ENCODE measurements at regions not wholly inside any gene's neighbourhood (a gene's known extent, or its start where the extent isn't known, plus 50 kb on each side); places are given as distances from the start of the nearest gene placed in this dataset.

DNA sequence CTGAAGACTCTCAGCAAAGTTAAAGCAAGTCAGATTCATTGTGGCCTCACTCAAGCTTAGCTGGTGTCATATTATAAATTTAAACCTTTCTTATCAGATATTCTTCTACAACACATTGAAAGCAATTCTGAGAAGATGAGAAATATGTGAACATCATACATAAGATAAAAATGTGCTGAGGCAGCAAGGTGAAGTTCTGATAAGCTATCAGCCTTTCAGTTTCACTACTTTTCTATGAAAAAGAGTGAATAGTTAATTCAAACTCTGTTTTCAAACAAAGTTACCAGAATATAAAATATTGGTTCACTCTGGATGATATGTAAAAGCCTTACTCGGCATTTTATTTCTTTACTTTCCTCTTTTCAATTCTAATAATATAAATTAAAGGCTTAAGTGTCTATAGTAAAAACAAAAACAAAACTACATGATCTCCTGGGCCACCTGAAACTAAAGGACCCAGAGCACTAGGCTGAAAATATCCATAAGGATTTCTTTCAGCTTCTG, 824.4 kb downstream of the MTRR start:
- H3K4me1 Mint-ChIP-seq: no peaks in the 10 kb centered on the region
- no peaks in the 10 kb centered on the region for H3F3A ChIP-seq (ENCODE audit: low read depth)
- H3K27me3 Mint-ChIP-seq (ENCODE audit: insufficient read depth, low read depth): no peaks in the 10 kb centered on the region
- no peak for DNase-seq (ENCODE audit: low spot score)
- no peak for TF ChIP-seq CTCF (IDR thresholded peaks at IDR 0.05)
- no peak for TF ChIP-seq EZH2phosphoT487 (IDR thresholded peaks at IDR 0.05)
- no peak for TF ChIP-seq EZH2 (IDR thresholded peaks at IDR 0.05)
- no peaks in the 10 kb centered on the region for H3K9me3 ChIP-seq (ENCODE audit: low read depth)
- H3K9me3 Mint-ChIP-seq: no peaks in the 10 kb centered on the region
- H3K27ac Mint-ChIP-seq: no peak overlapping the region
- no peaks in the 10 kb centered on the region for H3K4me1 ChIP-seq
- no peak overlapping the region for H3K4me3 ChIP-seq
- H3K9ac ChIP-seq: no peak overlapping the region
- H3K79me2 ChIP-seq (ENCODE audit: low read depth): no peaks in the 10 kb centered on the region
- H3K27me3 ChIP-seq: no peaks in the 10 kb centered on the region
- no peak overlapping the region for H2AFZ ChIP-seq (replicated peaks)
- H4K20me1 ChIP-seq (ENCODE audit: low read depth): no peaks in the 10 kb centered on the region
- H3K36me3 Mint-ChIP-seq: no peaks in the 10 kb centered on the region
- H3K4me3 Mint-ChIP-seq: no peak overlapping the region
- H3K27ac ChIP-seq: no peak overlapping the region
- H3K36me3 ChIP-seq: no peaks in the 10 kb centered on the region
- no peak overlapping the region for H3K4me2 ChIP-seq

GRCh38 chr5:8694545-8694944, 825.6 kb downstream of the MTRR start:
- Histone ChIP-seq H4K20me1 (ENCODE audit: low read depth) (no peaks in the 10 kb centered on the region), H3K4me3 (no peak overlapping the region), H2AFZ (replicated peaks) (no peak overlapping the region), H3K27me3 (no peaks in the 10 kb centered on the region), H3K79me2 (ENCODE audit: low read depth) (no peaks in the 10 kb centered on the region), H3K4me2 (no peak overlapping the region), H3F3A (ENCODE audit: low read depth) (no peaks in the 10 kb centered on the region), H3K4me1 (no peaks in the 10 kb centered on the region), H3K9ac (no peak overlapping the region), H3K9me3 (ENCODE audit: low read depth) (no peaks in the 10 kb centered on the region), H3K36me3 (no peaks in the 10 kb centered on the region), H3K27ac (no peak overlapping the region)
- Mint-ChIP-seq H3K27ac (no peak overlapping the region), H3K27me3 (ENCODE audit: insufficient read depth, low read depth) (no peaks in the 10 kb centered on the region), H3K9me3 (no peaks in the 10 kb centered on the region), H3K4me1 (no peaks in the 10 kb centered on the region), H3K4me3 (no peak overlapping the region), H3K36me3 (no peaks in the 10 kb centered on the region)
- no peak for DNase-seq (ENCODE audit: low spot score)
- TF ChIP-seq EZH2phosphoT487 (IDR thresholded peaks at IDR 0.05) (no peak), EZH2 (IDR thresholded peaks at IDR 0.05) (no peak), CTCF (IDR thresholded peaks at IDR 0.05) (no peak)

GRCh38 chr5:8695902-8696845, 827.2 kb downstream of the MTRR start:
- no peaks in the 10 kb centered on the region for H3K27me3 Mint-ChIP-seq (ENCODE audit: insufficient read depth, low read depth)

More at GRCh38 chr5:8695902-8696845, 827.2 kb downstream of the MTRR start:
- Mint-ChIP-seq H3K9me3 (no peaks in the 10 kb centered on the region), H3K4me1 (no peaks in the 10 kb centered on the region), H3K27ac (no peak overlapping the region), H3K4me3 (no peak overlapping the region), H3K36me3 (no peaks in the 10 kb centered on the region)
- TF ChIP-seq EZH2 (IDR thresholded peaks at IDR 0.05) (no peak), EZH2phosphoT487 (IDR thresholded peaks at IDR 0.05) (no peak), CTCF (IDR thresholded peaks at IDR 0.05) (no peak)
- Histone ChIP-seq H3K4me2 (no peak overlapping the region), H3K27me3 (no peaks in the 10 kb centered on the region), H3K79me2 (ENCODE audit: low read depth) (no peaks in the 10 kb centered on the region), H4K20me1 (ENCODE audit: low read depth) (no peaks in the 10 kb centered on the region), H3F3A (ENCODE audit: low read depth) (no peaks in the 10 kb centered on the region), H3K9me3 (ENCODE audit: low read depth) (no peaks in the 10 kb centered on the region), H3K4me1 (no peaks in the 10 kb centered on the region), H3K9ac (no peak overlapping the region), H3K4me3 (no peak overlapping the region), H3K36me3 (no peaks in the 10 kb centered on the region), H2AFZ (replicated peaks) (no peak overlapping the region), H3K27ac (no peak overlapping the region)
- DNase-seq (ENCODE audit: low spot score): no peak
